AG04450 (cell line): ENCODE measurements at regions not wholly inside any gene's neighbourhood (a gene's known extent, or its start where the extent isn't known, plus 50 kb on each side); places are given as distances from the start of the nearest gene placed in this dataset.
A peak's percentile ranks its signal among the peaks of the same experiment; 100 is the strongest.

Experiments
- CTCF ChIA-PET: fragments of 300-600, 350-600 bp; formaldehyde crosslinking; extraction: SDS; loops from one replicate; lab custom pipeline; 2022; ENCODE audit warnings: antibody characterized with exemption, inconsistent platforms; lab: Charles Lee
- POLR2A ChIA-PET: fragments of 350-600 bp; formaldehyde crosslinking; extraction: SDS; loops from one replicate; lab custom pipeline; 2021; ENCODE audit warnings: antibody characterized with exemption, inconsistent platforms; lab: Yijun Ruan, JAX
- DNase-seq: peaks from one replicate; pipeline ENCODE4 v3.0.0-alpha.2; 2011; ENCODE audit warnings: low read depth, low spot score
- H3K27ac ChIP-seq: one replicate; pipeline ENCODE4 v1.5.1; 2012; ENCODE audit warnings: low read depth, low read length, control low read depth
- H3K27me3 ChIP-seq: one replicate; pipeline ENCODE4 v1.6.0; 2012; ENCODE audit warnings: low read length; ENCODE audit not compliant: control insufficient read depth, insufficient read depth
- H3K4me3 ChIP-seq: 2 replicates; pipeline ENCODE4 v1.5.1; 2011; ENCODE audit warnings: mild to moderate bottlenecking, low read depth, low read length, control low read depth
- H3K9me3 ChIP-seq: 2 replicates; pipeline ENCODE4 v1.5.1; 2012; ENCODE audit warnings: low read length; ENCODE audit not compliant: control insufficient read depth, insufficient read depth
- TF ChIP-seq, protein P1 (sequence below): IDR thresholded peaks from 2 replicates; pipeline ENCODE4 v1.5.1; 2011; ENCODE audit warnings: low read depth, low read length, control low read depth, inconsistent platforms

DNA sequence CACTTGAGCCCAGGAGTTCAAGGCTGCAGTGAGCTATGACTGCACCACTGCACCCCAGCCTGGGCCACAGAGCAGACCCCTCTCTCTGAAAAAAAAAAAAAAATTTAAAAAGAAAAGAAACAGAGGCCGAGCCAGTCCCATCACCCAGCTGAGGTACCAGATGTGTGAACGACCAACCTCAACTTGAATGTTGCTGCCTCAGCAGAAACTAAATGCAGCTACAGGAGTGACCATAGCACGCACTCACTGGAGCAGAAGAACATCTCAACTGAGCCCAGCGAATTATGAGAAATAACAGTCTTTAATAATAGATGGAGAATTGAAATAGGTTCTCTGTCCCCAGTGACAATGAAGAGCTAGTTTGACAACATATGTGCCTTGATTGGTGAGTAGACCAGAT lies 53.1 kb upstream of the ST8SIA6 start:
- TF ChIP-seq, protein P1, sequence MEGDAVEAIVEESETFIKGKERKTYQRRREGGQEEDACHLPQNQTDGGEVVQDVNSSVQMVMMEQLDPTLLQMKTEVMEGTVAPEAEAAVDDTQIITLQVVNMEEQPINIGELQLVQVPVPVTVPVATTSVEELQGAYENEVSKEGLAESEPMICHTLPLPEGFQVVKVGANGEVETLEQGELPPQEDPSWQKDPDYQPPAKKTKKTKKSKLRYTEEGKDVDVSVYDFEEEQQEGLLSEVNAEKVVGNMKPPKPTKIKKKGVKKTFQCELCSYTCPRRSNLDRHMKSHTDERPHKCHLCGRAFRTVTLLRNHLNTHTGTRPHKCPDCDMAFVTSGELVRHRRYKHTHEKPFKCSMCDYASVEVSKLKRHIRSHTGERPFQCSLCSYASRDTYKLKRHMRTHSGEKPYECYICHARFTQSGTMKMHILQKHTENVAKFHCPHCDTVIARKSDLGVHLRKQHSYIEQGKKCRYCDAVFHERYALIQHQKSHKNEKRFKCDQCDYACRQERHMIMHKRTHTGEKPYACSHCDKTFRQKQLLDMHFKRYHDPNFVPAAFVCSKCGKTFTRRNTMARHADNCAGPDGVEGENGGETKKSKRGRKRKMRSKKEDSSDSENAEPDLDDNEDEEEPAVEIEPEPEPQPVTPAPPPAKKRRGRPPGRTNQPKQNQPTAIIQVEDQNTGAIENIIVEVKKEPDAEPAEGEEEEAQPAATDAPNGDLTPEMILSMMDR: no peak
- POLR2A ChIA-PET: no interaction called here
- CTCF ChIA-PET: no interaction called here
- Histone ChIP-seq H3K4me3 (no peak overlapping the region), H3K27ac (no peak overlapping the region), H3K9me3 (no peaks in the 10 kb centered on the region), H3K27me3 (no peaks in the 10 kb centered on the region)
- no peak for DNase-seq

DNA sequence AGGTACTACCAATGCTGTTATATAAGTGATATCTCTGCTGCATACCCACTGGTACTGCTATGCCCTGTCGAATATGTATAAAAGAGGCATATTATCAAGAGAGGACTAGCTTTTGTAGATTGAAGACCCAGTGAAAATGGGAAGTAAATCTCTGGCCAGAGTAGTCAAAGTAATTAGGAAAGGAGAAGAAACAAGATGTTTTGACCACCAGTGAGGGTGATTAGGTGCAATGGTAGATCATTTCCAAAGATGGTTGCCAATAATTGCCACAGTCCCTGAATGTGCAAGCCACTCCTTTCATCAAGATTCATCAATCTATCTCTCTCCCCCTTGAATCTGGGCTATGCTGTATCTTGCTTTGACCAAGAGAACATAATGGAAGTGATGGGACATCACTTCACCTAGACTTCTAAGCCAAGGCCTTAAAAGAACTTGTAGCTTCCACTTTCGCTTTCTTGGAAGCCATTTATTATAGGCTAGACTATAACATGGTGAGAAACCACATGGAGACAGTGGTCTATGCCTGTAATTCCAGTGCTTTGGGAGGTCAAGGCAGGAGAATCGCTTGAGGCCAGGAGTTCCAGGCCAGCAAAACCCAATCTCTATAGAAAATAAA lies 52.6 kb upstream of the ST8SIA6 start:
- ChIA-PET CTCF (no interaction called here), POLR2A (no interaction called here)
- DNase-seq: no peak
- H3K27ac ChIP-seq: no peak overlapping the region
- no peaks in the 10 kb centered on the region for H3K27me3 ChIP-seq
- no peak overlapping the region for H3K4me3 ChIP-seq
- TF ChIP-seq, protein P1: no peak
- H3K9me3 ChIP-seq: no peaks in the 10 kb centered on the region

DNA sequence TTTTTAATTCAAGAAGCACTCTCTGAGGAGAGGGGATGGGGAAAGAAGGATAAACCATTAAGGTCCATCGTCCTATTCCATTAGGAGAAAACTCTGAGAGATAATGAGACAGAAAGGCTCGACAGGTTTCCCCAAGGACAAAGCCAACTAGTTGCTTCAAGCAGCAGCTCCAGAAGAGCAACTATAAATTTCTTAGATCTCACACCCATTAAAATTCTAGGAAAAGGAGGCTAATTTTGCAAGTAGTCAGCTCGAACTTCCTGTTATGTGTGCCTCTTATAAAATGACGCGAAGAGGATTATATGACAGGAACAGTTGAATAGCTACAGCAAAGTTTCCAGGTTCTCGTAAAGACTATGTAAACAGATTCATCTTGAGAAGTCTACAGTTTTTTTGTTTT lies 52.0 kb upstream of the ST8SIA6 start:
- TF ChIP-seq, protein P1: no peak
- Histone ChIP-seq H3K27ac (no peak overlapping the region), H3K27me3 (no peaks in the 10 kb centered on the region), H3K4me3 (no peak overlapping the region), H3K9me3 (no peaks in the 10 kb centered on the region)
- POLR2A ChIA-PET: no interaction called here
- CTCF ChIA-PET: interaction anchor here (0.6 to 1.5 kb wide), 2 partner anchors 17 to 77 kb away, joined by 3 to 7 read pairs; no protein-coding TSS in a partner anchor
- no peak for DNase-seq

DNA sequence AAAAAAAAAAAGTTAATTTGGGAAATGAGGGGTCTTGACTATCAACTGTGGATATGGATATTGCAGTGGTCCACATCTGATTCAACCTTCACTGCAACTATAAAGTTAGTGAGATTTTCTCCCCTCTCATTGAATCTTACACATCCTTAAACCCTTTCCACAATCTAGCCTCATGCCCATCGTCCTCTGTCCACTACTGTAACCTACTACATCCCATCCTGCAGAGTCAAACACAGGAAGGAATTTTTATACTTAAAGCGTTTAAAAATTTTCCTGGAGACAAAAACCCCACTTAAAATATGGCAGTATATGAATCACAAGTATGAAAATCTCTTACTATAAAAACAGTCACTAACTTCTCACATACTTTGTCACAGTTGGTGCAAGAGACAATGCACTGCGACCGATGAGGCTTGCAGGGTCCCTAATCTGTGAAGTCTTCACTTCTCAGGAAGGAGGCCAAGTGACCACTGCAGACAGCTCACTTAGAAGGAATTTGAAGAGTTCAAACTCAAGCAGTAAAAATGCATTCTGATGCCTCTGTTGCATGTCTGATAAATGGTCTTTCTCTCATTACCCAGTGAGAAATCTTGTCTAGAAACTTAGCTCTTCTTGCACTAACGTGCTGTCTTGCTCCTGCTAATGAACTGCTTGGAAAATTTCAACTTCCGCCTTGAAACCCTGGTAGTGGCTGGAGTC lies 50.3 kb upstream of the ST8SIA6 start:
- peak overlapping the region; percentile 67 for H3K27ac ChIP-seq
- POLR2A ChIA-PET: no interaction called here
- CTCF ChIA-PET: interaction anchor here (1.5 kb wide), 1 partner anchor 75 kb away, joined by 3 read pairs; no protein-coding TSS in a partner anchor
- no peaks in the 10 kb centered on the region for H3K9me3 ChIP-seq
- DNase-seq: peak; percentile 38
- H3K27me3 ChIP-seq: no peaks in the 10 kb centered on the region
- H3K4me3 ChIP-seq: no peak overlapping the region
- TF ChIP-seq, protein P1: no peak
